ENCODE measurements at regions not wholly inside any gene's neighbourhood (a gene's known extent, or its start where the extent isn't known, plus 50 kb on each side); places are given as distances from the start of the nearest gene placed in this dataset.

DNA sequence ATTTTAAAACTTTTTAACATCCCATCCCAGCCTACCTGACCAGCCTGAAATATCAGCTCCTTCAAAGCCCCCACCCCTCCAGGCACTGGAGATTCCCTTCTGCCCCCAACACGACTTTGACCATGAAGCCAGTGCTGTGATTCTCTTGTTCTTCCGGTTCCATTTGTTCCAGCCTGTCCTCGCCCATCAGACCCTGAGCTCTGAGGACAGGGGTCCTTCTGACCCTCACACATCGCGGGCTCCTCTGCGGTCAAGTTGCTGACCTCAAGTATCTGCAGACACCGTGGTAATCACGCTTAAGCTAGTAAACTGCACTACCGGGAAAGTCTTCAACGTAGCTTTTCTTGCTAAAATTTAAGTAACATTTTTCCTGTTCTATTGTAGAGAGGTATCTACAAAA lies 282.2 kb upstream of the SALL3 start:
- TF ChIP-seq, protein P1, sequence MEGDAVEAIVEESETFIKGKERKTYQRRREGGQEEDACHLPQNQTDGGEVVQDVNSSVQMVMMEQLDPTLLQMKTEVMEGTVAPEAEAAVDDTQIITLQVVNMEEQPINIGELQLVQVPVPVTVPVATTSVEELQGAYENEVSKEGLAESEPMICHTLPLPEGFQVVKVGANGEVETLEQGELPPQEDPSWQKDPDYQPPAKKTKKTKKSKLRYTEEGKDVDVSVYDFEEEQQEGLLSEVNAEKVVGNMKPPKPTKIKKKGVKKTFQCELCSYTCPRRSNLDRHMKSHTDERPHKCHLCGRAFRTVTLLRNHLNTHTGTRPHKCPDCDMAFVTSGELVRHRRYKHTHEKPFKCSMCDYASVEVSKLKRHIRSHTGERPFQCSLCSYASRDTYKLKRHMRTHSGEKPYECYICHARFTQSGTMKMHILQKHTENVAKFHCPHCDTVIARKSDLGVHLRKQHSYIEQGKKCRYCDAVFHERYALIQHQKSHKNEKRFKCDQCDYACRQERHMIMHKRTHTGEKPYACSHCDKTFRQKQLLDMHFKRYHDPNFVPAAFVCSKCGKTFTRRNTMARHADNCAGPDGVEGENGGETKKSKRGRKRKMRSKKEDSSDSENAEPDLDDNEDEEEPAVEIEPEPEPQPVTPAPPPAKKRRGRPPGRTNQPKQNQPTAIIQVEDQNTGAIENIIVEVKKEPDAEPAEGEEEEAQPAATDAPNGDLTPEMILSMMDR (IDR thresholded peaks at IDR 0.05), result no peak
- no peak for DNase-seq (ENCODE audit: low spot score)
- ATAC-seq (ENCODE audit: low FRiP score), result no peak

DNA sequence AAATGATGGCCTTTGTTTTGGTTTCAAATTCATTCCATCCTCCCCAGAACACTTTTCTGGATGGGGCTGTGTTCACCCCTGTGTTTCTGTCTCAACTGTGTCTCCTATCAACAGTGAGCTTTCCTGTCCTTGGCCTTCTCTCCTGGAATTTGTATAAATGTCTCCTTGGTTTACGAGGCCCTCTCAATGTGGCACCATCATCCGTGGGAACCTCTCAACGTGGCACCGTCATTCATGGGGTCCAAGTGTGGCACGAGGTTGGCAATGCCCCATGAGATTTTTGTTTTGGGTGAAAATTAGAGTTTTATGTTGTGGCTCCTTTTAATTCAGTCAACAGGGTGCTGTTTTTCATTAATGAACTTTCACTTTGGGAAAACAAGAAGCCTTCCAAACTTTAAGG lies 280.7 kb upstream of the SALL3 start:
- ATAC-seq (ENCODE audit: low FRiP score) (no peak), DNase-seq (ENCODE audit: low spot score) (no peak)
- TF ChIP-seq, protein P1 (IDR thresholded peaks at IDR 0.05), result no peak

DNA sequence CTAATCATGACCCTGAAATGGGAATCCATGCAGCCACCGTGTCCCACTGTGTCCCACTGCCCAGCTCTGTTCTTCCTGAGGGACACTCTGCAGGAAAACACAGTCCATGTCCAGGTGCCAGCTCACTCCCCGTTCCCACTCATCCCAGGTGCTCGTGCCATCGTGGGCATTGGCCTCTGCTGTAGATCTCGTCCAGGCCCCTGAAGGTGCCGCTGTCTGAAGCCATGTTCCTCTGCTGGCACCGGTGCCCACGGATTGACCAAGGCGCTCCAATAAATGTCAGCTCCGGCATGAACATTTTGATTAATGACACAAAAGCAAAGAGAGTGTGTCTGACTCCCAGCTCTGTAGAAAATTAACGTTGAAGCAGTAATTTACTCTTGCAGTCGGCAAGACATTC lies 280.1 kb upstream of the SALL3 start:
- DNase-seq (ENCODE audit: low spot score) (no peak), ATAC-seq (ENCODE audit: low FRiP score) (no peak)
- TF ChIP-seq, protein P1 (IDR thresholded peaks at IDR 0.05), result no peak

DNA sequence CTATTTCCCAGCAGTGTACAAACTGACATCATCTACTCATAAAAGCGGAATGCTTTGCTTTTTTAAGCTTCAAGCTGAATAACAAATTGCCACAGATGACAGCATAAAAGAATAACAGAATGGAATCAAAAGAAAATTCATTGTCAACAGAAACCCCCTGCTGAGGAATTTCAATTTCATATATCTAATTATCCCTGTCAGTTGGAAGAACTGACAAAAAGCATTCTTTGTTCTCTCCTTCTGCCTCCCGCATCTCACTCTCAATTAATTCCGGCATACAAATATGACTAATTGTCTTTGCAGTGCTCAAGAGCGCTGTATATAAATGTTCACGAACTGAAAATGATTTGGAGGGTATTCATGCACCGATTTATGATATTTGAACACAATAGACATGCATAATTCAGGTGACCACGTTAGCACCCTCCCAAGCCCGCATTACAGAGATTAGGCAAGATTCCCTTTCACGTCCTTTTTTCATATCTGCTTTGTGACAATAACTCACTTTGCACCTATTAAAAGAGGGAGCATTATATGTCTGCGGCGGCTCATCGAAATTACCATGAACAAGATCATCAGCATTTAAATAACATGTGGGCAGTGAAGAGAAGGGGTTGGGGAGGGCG lies 277.7 kb upstream of the SALL3 start:
- ATAC-seq (ENCODE audit: low FRiP score), result no peak
- TF ChIP-seq, protein P1 (IDR thresholded peaks at IDR 0.05), result no peak
- no peak for DNase-seq (ENCODE audit: low spot score)

DNA sequence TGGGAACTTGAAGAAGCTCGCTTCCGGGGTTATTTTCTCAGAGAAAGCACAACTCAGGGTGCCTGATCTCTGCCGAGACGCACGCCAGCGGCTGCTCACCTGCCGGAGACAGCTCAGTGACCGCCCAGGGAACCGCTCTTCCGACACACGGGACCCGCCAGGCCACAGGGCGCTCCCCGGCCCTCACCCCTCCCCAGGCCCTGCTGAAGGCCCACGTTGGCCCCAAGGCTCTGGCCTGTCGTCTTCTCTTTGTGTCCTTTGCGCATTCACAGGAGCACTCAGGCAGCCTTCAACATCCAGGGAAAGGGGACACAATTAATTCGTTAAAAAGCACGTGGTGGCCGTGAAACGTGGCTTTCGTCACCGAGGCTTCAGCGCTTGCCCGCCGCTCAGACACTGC lies 276.3 kb upstream of the SALL3 start:
- DNase-seq (ENCODE audit: low spot score), result no peak
- TF ChIP-seq, protein P1 (IDR thresholded peaks at IDR 0.05), result no peak
- ATAC-seq (ENCODE audit: low FRiP score), result no peak

DNA sequence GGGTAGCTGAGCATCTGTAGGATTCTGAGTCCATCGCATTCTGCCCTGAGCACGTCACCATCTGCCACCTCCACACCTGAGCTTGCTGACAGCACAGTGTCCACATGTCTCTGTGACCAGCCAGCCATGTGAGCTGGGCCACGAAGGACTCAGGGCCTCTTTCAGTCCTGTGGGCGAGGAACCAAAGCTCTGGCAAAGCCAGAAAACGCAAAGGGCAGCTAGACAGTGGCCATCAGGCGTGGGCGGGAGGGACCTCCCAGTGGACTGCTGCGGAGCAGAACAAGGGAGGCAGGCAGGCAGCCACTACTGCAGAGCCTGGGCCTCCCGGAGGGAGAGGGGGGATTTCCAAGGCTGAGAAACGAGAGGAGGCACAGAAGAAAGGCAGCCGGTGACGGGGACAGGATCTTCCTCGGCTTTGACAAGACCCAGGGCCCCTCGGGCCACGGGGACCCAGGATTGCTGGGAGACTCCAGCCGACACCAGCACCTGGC lies 274.6 kb upstream of the SALL3 start:
- no peak for DNase-seq (ENCODE audit: low spot score)
- no peak for ATAC-seq (ENCODE audit: low FRiP score)
- TF ChIP-seq, protein P1 (IDR thresholded peaks at IDR 0.05), result no peak

DNA sequence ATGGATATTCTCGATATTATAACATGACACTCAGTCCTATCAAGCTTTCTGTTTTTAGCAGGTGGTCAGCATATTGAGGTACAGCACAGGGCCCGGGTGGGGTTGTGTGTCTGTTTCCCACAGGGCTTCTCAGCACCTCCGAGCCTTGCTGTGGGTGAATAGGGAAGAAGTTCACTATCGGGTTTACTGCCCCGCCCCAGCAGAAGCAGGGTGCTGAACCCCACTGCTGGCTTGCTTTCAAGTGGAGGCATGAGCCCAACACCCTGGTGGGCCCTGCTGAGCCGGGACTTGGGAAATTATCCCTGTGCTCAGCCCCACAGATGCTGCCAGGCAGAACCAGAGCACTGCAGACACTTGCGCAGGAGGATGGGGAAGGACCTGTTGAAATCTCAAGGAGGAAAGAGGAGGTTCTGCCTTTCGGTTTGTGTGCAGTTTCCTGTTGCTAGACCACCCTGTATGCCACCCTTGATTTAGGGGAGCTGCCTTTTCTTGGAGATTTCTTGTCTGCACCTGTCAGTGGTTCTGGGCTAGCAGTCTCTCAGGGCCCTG lies 270.3 kb upstream of the SALL3 start:
- no peak for DNase-seq (ENCODE audit: low spot score)
- no peak for ATAC-seq (ENCODE audit: low FRiP score)
- TF ChIP-seq, protein P1 (IDR thresholded peaks at IDR 0.05), result no peak

Data from omental fat pad (tissue), 3 donors.